ENCODE measurements at regions not wholly inside any gene's neighbourhood (a gene's known extent, or its start where the extent isn't known, plus 50 kb on each side); places are given as distances from the start of the nearest gene placed in this dataset.

DNA sequence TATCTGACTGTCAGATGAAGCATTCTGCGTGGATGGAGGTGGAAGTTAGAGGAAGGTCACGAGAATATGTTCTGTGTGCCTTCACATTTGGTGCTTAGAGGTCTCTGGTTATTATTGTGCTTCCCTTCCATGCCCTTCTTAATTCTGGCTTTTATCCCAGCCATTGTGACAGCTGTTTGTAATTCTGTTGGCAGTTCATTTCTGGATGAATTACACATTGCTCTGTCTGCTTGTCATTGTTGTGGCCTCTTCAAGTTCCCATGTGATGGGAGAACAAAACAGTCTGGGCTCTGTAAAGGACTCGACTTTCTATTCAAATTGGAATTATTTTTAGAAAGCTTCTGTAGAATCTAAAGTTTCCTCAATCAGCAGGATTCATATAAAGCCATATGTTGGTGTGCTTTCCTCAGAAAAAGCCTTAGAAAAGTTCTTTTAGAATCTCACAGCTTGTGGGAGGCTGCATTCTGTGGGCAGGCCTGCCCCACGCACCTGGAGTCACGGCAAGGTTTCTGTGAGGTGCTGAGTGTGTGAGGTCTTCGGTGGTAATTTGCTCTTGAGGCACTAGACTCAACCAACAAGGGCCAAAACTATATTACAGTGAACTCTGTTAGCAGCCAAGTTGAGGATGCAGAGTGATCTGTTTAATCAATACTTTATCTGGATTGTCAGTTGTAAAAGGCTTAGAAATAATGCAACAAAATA is 397.4 kb upstream of the AZI2 start:
- Histone ChIP-seq H3K79me2 (ENCODE audit: insufficient read depth, low read length) (no peaks in the 10 kb centered on the region), H3K9me3 (ENCODE audit: insufficient read depth, low read length) (no peaks in the 10 kb centered on the region), H3K9ac (ENCODE audit: low read length) (no peak overlapping the region), H4K20me1 (ENCODE audit: low read depth, low read length) (no peaks in the 10 kb centered on the region), H3K9me2 (replicated peaks; ENCODE audit: insufficient read depth, low read length) (no peaks in the 10 kb centered on the region), H3K27me3 (ENCODE audit: low read length) (no peaks in the 10 kb centered on the region), H3K27ac (ENCODE audit: low read depth, low read length) (no peak overlapping the region), H3K36me3 (ENCODE audit: low read length) (no peaks in the 10 kb centered on the region), H3K4me2 (ENCODE audit: low read depth, low read length, poor library complexity, severe bottlenecking) (no peak overlapping the region), H3K4me3 (ENCODE audit: insufficient read depth, low read length, poor library complexity, severe bottlenecking) (no peak overlapping the region), H3F3A (ENCODE audit: insufficient read depth) (no peaks in the 10 kb centered on the region), H2AFZ (ENCODE audit: low read depth, low read length, severe bottlenecking) (no peak overlapping the region)
- TF ChIP-seq EZH2phosphoT487 (conservative IDR thresholded peaks at IDR 0.05; ENCODE audit: low read length): no peak
- TF ChIP-seq, protein P1, sequence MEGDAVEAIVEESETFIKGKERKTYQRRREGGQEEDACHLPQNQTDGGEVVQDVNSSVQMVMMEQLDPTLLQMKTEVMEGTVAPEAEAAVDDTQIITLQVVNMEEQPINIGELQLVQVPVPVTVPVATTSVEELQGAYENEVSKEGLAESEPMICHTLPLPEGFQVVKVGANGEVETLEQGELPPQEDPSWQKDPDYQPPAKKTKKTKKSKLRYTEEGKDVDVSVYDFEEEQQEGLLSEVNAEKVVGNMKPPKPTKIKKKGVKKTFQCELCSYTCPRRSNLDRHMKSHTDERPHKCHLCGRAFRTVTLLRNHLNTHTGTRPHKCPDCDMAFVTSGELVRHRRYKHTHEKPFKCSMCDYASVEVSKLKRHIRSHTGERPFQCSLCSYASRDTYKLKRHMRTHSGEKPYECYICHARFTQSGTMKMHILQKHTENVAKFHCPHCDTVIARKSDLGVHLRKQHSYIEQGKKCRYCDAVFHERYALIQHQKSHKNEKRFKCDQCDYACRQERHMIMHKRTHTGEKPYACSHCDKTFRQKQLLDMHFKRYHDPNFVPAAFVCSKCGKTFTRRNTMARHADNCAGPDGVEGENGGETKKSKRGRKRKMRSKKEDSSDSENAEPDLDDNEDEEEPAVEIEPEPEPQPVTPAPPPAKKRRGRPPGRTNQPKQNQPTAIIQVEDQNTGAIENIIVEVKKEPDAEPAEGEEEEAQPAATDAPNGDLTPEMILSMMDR (IDR thresholded peaks at IDR 0.05; ENCODE audit: insufficient read depth, low read length, poor library complexity, severe bottlenecking): no peak

DNA sequence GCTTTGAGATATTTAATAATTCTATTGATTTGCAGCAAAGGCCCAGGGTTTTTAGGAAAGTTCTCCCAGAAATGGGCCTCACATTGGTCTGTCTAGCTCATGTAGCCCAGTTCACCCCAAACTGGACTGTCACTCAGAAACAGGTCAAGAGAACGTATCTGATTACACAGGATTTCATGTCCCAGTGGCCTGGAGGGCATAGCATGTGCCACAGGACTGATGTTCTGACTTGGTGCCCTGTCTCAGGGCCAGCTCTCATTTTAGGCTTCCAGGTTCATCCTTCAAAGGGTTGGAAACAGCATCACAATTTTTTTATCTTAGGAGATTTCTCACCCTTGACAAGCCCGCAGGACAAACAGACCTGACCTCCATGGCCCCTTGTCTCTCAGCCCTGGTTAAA is 398.4 kb upstream of the AZI2 start:
- Histone ChIP-seq H3K79me2 (ENCODE audit: insufficient read depth, low read length) (no peaks in the 10 kb centered on the region), H3K9me2 (replicated peaks; ENCODE audit: insufficient read depth, low read length) (no peaks in the 10 kb centered on the region), H3K9me3 (ENCODE audit: insufficient read depth, low read length) (no peaks in the 10 kb centered on the region), H4K20me1 (ENCODE audit: low read depth, low read length) (no peaks in the 10 kb centered on the region), H2AFZ (ENCODE audit: low read depth, low read length, severe bottlenecking) (no peak overlapping the region), H3K9ac (ENCODE audit: low read length) (no peak overlapping the region), H3K36me3 (ENCODE audit: low read length) (no peaks in the 10 kb centered on the region), H3F3A (ENCODE audit: insufficient read depth) (no peaks in the 10 kb centered on the region), H3K27me3 (ENCODE audit: low read length) (no peaks in the 10 kb centered on the region), H3K27ac (ENCODE audit: low read depth, low read length) (no peak overlapping the region), H3K4me3 (ENCODE audit: insufficient read depth, low read length, poor library complexity, severe bottlenecking) (no peak overlapping the region), H3K4me2 (ENCODE audit: low read depth, low read length, poor library complexity, severe bottlenecking) (no peak overlapping the region)
- TF ChIP-seq EZH2phosphoT487 (conservative IDR thresholded peaks at IDR 0.05; ENCODE audit: low read length): no peak
- TF ChIP-seq, protein P1 (IDR thresholded peaks at IDR 0.05; ENCODE audit: insufficient read depth, low read length, poor library complexity, severe bottlenecking): no peak

DNA sequence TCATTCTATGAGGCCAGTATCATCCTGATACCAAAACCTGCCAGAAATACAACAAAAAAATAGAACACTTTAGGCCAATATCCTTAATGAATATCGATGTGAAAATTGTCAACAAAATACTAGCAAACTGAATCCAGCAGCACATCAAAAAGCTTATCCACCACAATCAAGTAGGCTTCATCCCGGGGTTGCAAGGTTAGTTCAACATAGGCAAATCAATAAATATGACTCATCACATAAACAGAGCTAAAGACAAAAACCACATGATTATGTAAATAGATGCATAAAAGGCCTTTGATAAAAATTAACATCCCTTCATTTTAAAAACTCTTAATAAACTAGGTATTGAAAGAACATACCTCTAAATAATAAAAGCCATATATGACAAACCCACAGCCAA is 403.2 kb upstream of the AZI2 start:
- no peaks in the 10 kb centered on the region for H3K27me3 ChIP-seq (ENCODE audit: low read length)

More for the DNA sequence above, 403.2 kb upstream of the AZI2 start:
- H3K27ac ChIP-seq (ENCODE audit: low read depth, low read length): no peak overlapping the region
- H3K4me2 ChIP-seq (ENCODE audit: low read depth, low read length, poor library complexity, severe bottlenecking): no peak overlapping the region
- H3K9me2 ChIP-seq (replicated peaks; ENCODE audit: insufficient read depth, low read length): no peaks in the 10 kb centered on the region
- no peak overlapping the region for H3K4me3 ChIP-seq (ENCODE audit: insufficient read depth, low read length, poor library complexity, severe bottlenecking)
- no peak overlapping the region for H2AFZ ChIP-seq (ENCODE audit: low read depth, low read length, severe bottlenecking)
- no peaks in the 10 kb centered on the region for H3K9me3 ChIP-seq (ENCODE audit: insufficient read depth, low read length)
- no peaks in the 10 kb centered on the region for H3K79me2 ChIP-seq (ENCODE audit: insufficient read depth, low read length)
- H3K9ac ChIP-seq (ENCODE audit: low read length): no peak overlapping the region
- no peaks in the 10 kb centered on the region for H3K36me3 ChIP-seq (ENCODE audit: low read length)
- TF ChIP-seq EZH2phosphoT487 (conservative IDR thresholded peaks at IDR 0.05; ENCODE audit: low read length): no peak
- TF ChIP-seq, protein P1 (IDR thresholded peaks at IDR 0.05; ENCODE audit: insufficient read depth, low read length, poor library complexity, severe bottlenecking): no peak
- no peaks in the 10 kb centered on the region for H4K20me1 ChIP-seq (ENCODE audit: low read depth, low read length)
- H3F3A ChIP-seq (ENCODE audit: insufficient read depth): no peaks in the 10 kb centered on the region
